ENCODE measurements at regions not wholly inside any gene's neighbourhood (a gene's known extent, or its start where the extent isn't known, plus 50 kb on each side); places are given as distances from the start of the nearest gene placed in this dataset.

DNA sequence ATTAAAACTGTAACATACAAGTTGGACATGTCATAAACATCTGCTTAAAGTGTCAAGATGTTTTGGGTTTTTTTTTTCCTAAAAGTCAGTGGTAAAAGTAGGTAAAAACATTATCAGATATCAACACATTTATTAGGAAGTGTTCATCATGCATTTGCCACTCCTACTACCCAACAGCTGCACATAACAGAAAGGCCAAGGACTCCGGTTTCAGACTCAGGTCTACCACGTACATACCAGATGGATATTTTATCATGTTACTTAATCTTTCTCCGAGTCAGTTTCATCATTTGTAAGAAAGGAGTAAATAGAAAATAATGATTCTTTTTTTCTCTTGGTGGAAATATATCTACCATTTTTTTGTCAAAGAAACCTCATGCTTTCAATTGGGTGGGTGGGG lies 192.3 kb downstream of the UBE2E3 start:
- Histone ChIP-seq H3K36me3 (ENCODE audit: insufficient read depth, low read length) (no peaks in the 10 kb centered on the region), H3K27ac (no peak overlapping the region), H3K9ac (ENCODE audit: insufficient read length) (no peak overlapping the region), H3K4me3 (no peak overlapping the region), H3K9me3 (ENCODE audit: low read depth, low read length) (no peaks in the 10 kb centered on the region)
- DNase-seq (ENCODE audit: low read depth, low spot score): no peak
- TF ChIP-seq POLR2AphosphoS5 (IDR thresholded peaks at IDR 0.05; ENCODE audit: borderline replicate concordance, low read depth, low read length) (no peak), EZH2 (IDR thresholded peaks at IDR 0.05) (no peak), FOXP2 (optimal IDR thresholded peaks at IDR 0.05; ENCODE audit: control extremely low read depth, extremely low read length, insufficient read depth) (no peak)

DNA sequence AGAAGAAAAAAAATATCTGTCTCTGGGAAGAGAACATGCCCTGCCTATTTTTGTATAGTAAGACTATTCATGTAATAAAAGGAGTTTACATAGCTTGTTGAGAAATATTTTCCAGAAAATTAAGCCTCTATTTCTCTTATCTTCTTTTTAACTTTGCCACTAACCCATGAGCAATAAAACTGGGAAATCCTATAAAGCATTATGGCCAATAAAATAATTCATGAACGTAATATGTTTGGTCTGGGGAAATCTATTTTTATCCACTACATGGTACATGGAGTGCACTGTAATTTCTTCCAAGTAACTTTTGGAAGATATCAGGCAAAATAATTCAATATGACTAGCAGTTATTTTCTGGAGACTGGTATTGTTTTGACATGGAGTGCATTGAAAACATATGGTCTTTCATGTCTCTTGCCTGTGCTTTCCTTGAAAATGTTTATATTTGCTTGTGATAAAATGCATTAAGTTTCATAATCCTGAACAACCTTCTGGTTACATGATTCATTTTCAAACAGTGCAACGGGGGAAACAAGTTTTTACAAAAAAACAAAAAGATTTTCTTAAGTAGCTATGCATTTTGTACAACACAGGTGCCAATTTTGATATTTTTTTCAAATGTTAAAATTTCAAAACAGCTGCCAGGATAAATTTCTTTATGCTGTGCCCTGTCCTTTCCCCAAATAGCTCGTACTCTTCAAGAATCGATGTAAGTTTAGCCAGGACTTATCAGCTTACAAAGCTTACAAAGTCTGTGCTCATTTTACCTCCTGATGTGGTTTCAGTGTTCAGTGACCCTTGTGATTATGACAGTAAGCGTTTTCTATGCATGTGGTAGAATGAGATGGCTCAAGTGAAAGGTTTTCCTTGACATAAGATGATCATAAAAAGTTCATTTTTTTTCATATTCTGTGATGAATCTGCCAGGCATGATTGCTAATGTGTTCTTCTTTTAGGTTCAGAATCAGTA lies 194.5 kb downstream of the UBE2E3 start:
- H3K4me3 ChIP-seq: no peak overlapping the region
- no peak overlapping the region for H3K9ac ChIP-seq (ENCODE audit: insufficient read length)
- no peaks in the 10 kb centered on the region for H3K9me3 ChIP-seq (ENCODE audit: low read depth, low read length)
- TF ChIP-seq FOXP2 (optimal IDR thresholded peaks at IDR 0.05; ENCODE audit: control extremely low read depth, extremely low read length, insufficient read depth) (no peak), POLR2AphosphoS5 (IDR thresholded peaks at IDR 0.05; ENCODE audit: borderline replicate concordance, low read depth, low read length) (no peak), EZH2 (IDR thresholded peaks at IDR 0.05) (no peak)
- H3K27ac ChIP-seq: 0 out of 2 replicates have a peak overlapping the region, but pooled peaks have one; percentile 12
- no peaks in the 10 kb centered on the region for H3K36me3 ChIP-seq (ENCODE audit: insufficient read depth, low read length)
- DNase-seq (ENCODE audit: low read depth, low spot score): no peak

GRCh38 chr2:181176540-181176939 lies 196.1 kb downstream of the UBE2E3 start:
- Histone ChIP-seq H3K36me3 (ENCODE audit: insufficient read depth, low read length) (no peaks in the 10 kb centered on the region), H3K27ac (no peak overlapping the region), H3K4me3 (no peak overlapping the region), H3K9me3 (ENCODE audit: low read depth, low read length) (no peaks in the 10 kb centered on the region), H3K9ac (ENCODE audit: insufficient read length) (no peak overlapping the region)
- TF ChIP-seq POLR2AphosphoS5 (IDR thresholded peaks at IDR 0.05; ENCODE audit: borderline replicate concordance, low read depth, low read length) (no peak), FOXP2 (optimal IDR thresholded peaks at IDR 0.05; ENCODE audit: control extremely low read depth, extremely low read length, insufficient read depth) (no peak), EZH2 (IDR thresholded peaks at IDR 0.05) (no peak)
- no peak for DNase-seq (ENCODE audit: low read depth, low spot score)

DNA sequence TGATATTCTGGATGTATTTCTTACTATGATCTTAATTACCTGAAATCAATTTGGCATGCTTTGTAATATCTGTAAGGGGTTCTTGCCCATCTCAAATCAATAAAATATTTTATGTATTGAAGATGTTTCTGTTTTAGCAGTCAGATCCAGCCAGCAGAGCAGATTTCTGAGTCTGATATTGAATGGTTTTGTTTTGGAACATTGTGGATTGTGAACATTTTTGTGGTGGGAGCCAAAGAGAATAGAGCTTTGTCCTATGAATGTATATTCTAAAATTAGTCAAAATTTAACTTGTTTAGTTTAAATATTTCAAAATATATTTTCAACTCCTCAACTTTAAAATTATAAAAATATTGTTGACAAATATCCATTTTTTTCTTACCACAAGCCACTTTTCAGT lies 197.0 kb downstream of the UBE2E3 start:
- H3K36me3 ChIP-seq (ENCODE audit: insufficient read depth, low read length): no peaks in the 10 kb centered on the region
- DNase-seq (ENCODE audit: low read depth, low spot score): no peak
- TF ChIP-seq FOXP2 (optimal IDR thresholded peaks at IDR 0.05; ENCODE audit: control extremely low read depth, extremely low read length, insufficient read depth): no peak
- no peak for TF ChIP-seq POLR2AphosphoS5 (IDR thresholded peaks at IDR 0.05; ENCODE audit: borderline replicate concordance, low read depth, low read length)
- no peak for TF ChIP-seq EZH2 (IDR thresholded peaks at IDR 0.05)
- no peak overlapping the region for H3K9ac ChIP-seq (ENCODE audit: insufficient read length)
- no peaks in the 10 kb centered on the region for H3K9me3 ChIP-seq (ENCODE audit: low read depth, low read length)
- no peak overlapping the region for H3K27ac ChIP-seq
- no peak overlapping the region for H3K4me3 ChIP-seq

- Histone ChIP-seq H3K27ac (no peak overlapping the region), H3K9ac (ENCODE audit: insufficient read length) (no peak overlapping the region), H3K4me3 (no peak overlapping the region), H3K36me3 (ENCODE audit: insufficient read depth, low read length) (no peaks in the 10 kb centered on the region), H3K9me3 (ENCODE audit: low read depth, low read length) (no peaks in the 10 kb centered on the region)
- no peak for DNase-seq (ENCODE audit: low read depth, low spot score)
- TF ChIP-seq POLR2AphosphoS5 (IDR thresholded peaks at IDR 0.05; ENCODE audit: borderline replicate concordance, low read depth, low read length): no peak
- no peak for TF ChIP-seq EZH2 (IDR thresholded peaks at IDR 0.05)
- TF ChIP-seq FOXP2 (optimal IDR thresholded peaks at IDR 0.05; ENCODE audit: control extremely low read depth, extremely low read length, insufficient read depth): no peak
Measured at GRCh38 chr2:181178130-181178529, 197.7 kb downstream of the UBE2E3 start.

GRCh38 chr2:181178823-181179412 lies 198.5 kb downstream of the UBE2E3 start:
- H3K9ac ChIP-seq (ENCODE audit: insufficient read length): no peak overlapping the region
- TF ChIP-seq EZH2 (IDR thresholded peaks at IDR 0.05) (no peak), POLR2AphosphoS5 (IDR thresholded peaks at IDR 0.05; ENCODE audit: borderline replicate concordance, low read depth, low read length) (no peak), FOXP2 (optimal IDR thresholded peaks at IDR 0.05; ENCODE audit: control extremely low read depth, extremely low read length, insufficient read depth) (no peak)
- H3K36me3 ChIP-seq (ENCODE audit: insufficient read depth, low read length): no peaks in the 10 kb centered on the region
- no peaks in the 10 kb centered on the region for H3K9me3 ChIP-seq (ENCODE audit: low read depth, low read length)
- no peak overlapping the region for H3K27ac ChIP-seq
- no peak for DNase-seq (ENCODE audit: low read depth, low spot score)
- no peak overlapping the region for H3K4me3 ChIP-seq

DNA sequence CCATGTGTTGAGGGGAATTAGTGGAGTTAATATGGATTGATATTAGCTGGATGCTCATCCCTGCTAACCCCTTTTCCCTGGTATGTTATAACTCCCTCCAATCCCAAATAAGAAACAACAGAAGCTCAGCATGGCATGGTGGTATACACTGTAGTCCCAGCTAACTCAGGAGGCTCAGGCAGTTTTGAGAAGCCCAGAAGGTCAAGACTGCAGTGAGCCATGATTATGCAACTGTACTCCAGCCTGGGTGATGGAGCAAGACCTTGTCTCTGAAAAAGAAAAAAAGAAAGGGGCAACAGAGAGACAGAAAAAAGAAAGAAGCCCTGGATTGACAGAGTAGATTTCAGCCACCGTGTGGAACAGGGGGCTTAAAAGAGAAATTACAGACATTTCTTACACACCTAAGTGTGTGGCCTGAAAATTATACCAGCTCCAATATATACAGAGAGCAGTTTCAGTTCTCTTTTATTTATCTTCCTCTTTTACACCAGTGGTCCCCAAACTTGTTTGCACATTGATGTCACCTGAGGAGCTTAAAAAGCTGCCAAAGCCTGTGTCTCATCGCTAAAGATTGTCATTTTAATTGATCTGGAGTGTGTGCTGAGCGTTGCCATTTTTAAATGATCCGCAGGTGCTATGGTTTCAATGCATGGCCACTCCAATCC lies 203.6 kb downstream of the UBE2E3 start:
- TF ChIP-seq FOXP2 (optimal IDR thresholded peaks at IDR 0.05; ENCODE audit: control extremely low read depth, extremely low read length, insufficient read depth): no peak
- no peak for TF ChIP-seq EZH2 (IDR thresholded peaks at IDR 0.05)
- TF ChIP-seq POLR2AphosphoS5 (IDR thresholded peaks at IDR 0.05; ENCODE audit: borderline replicate concordance, low read depth, low read length): no peak
- H3K27ac ChIP-seq: no peak overlapping the region
- H3K4me3 ChIP-seq: no peak overlapping the region
- DNase-seq (ENCODE audit: low read depth, low spot score): no peak
- H3K9me3 ChIP-seq (ENCODE audit: low read depth, low read length): no peaks in the 10 kb centered on the region
- no peaks in the 10 kb centered on the region for H3K36me3 ChIP-seq (ENCODE audit: insufficient read depth, low read length)
- H3K9ac ChIP-seq (ENCODE audit: insufficient read length): no peak overlapping the region

DNA sequence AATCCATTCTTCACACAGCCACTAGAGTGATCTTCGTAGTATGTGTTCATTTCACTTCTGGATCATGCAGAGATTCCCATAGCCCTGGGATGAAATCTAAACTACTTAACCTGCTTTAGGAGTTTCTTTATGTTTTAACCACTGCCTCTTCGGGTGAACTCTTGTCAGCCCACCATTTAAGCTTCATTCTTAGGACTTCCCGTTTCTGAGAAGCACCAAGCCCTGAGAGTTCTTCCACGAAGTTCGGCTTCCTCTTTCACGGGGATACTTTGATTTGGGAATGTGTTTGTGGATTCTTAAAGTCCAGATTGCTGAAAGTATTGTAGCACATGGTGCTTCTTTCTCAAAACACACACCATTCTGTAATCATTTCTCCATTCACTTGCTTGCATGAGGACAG lies 205.0 kb downstream of the UBE2E3 start:
- Histone ChIP-seq H3K4me3 (no peak overlapping the region), H3K27ac (no peak overlapping the region), H3K9ac (ENCODE audit: insufficient read length) (no peak overlapping the region), H3K36me3 (ENCODE audit: insufficient read depth, low read length) (no peaks in the 10 kb centered on the region), H3K9me3 (ENCODE audit: low read depth, low read length) (no peaks in the 10 kb centered on the region)
- TF ChIP-seq POLR2AphosphoS5 (IDR thresholded peaks at IDR 0.05; ENCODE audit: borderline replicate concordance, low read depth, low read length): no peak
- TF ChIP-seq FOXP2 (optimal IDR thresholded peaks at IDR 0.05; ENCODE audit: control extremely low read depth, extremely low read length, insufficient read depth): no peak
- no peak for TF ChIP-seq EZH2 (IDR thresholded peaks at IDR 0.05)
- no peak for DNase-seq (ENCODE audit: low read depth, low spot score)
